ENCODE measurements at regions not wholly inside any gene's neighbourhood (a gene's known extent, or its start where the extent isn't known, plus 50 kb on each side); places are given as distances from the start of the nearest gene placed in this dataset.

DNA sequence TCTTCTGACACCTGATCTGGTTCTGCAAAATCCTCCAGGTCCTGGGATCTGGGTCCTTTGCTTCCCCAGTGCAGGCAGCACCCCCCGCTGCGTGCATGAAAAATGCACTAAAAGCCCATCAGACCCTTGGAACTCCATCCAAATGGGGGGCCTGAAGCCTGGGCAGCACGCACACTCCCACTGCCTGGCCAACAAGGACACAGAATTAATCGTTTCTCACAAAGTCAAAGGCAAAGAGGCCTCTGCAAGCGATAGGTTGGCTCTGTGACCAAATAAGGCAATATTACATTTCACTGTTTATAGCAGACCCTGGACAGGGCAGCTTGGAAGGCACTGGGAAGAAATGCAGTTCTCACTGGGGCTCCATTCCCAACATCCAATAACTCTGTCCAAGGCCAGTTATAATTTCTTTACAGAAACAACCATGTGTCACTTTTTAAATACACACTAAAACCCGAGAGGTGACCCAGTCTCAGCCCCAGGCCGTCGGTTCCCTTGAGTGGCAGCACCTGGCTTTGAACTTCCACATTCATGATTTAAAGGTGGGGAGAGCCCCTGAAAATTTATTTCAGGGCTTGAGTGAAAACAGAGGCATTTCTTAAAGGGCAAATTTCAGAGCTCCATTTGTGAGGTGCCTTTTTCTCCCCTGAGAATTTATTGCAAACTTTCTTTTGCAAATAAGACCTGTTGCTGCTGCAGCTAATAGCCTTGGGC lies 114.4 kb upstream of the ANO1 start:
- TF ChIP-seq, protein P1, sequence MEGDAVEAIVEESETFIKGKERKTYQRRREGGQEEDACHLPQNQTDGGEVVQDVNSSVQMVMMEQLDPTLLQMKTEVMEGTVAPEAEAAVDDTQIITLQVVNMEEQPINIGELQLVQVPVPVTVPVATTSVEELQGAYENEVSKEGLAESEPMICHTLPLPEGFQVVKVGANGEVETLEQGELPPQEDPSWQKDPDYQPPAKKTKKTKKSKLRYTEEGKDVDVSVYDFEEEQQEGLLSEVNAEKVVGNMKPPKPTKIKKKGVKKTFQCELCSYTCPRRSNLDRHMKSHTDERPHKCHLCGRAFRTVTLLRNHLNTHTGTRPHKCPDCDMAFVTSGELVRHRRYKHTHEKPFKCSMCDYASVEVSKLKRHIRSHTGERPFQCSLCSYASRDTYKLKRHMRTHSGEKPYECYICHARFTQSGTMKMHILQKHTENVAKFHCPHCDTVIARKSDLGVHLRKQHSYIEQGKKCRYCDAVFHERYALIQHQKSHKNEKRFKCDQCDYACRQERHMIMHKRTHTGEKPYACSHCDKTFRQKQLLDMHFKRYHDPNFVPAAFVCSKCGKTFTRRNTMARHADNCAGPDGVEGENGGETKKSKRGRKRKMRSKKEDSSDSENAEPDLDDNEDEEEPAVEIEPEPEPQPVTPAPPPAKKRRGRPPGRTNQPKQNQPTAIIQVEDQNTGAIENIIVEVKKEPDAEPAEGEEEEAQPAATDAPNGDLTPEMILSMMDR (IDR thresholded peaks at IDR 0.05; ENCODE audit: low read length): no peak
- no peak for TF ChIP-seq EZH2 (IDR thresholded peaks at IDR 0.05; ENCODE audit: borderline replicate concordance, low read length)

All from OCI-LY1 (cell line).